Nephron (organoid): ENCODE measurements at regions not wholly inside any gene's neighbourhood (a gene's known extent, or its start where the extent isn't known, plus 50 kb on each side); places are given as distances from the start of the nearest gene placed in this dataset.

Experiments used
- H3K27ac Mint-ChIP-seq, 3 experiments: 2 replicates each; pipeline ENCODE4 v1.8.0; 2020; ENCODE audit warnings: mixed read lengths in 3 of 3, mild to moderate bottlenecking in 2 of 3, moderate library complexity in 1 of 3
- H3K27me3 Mint-ChIP-seq: 2 replicates; pipeline ENCODE4 v1.8.0; 2021; ENCODE audit warnings: low read depth, mild to moderate bottlenecking, moderate library complexity, mixed read lengths
- H3K36me3 Mint-ChIP-seq: 2 replicates; pipeline ENCODE4 v1.8.0; 2020; ENCODE audit warnings: low read depth, mixed read lengths
- H3K4me1 Mint-ChIP-seq: 2 replicates; pipeline ENCODE4 v1.8.0; 2020; ENCODE audit warnings: mixed read lengths
- H3K4me3 Mint-ChIP-seq, 3 experiments: 2 replicates each; pipeline ENCODE4 v1.8.0; 2020; ENCODE audit warnings: mild to moderate bottlenecking in 3 of 3, mixed read lengths in 3 of 3, moderate library complexity in 2 of 3
- H3K9me3 Mint-ChIP-seq: 2 replicates; pipeline ENCODE4 v1.8.0; 2020; ENCODE audit warnings: mixed read lengths
- CTCF ChIP-seq, 3 experiments: fragments of 200-600 bp; sonication (generic); IDR thresholded peaks; one replicate each; pipeline ENCODE4 v1.5.0; 2021; ENCODE audit warnings: antibody characterized with exemption in 3 of 3; ENCODE audit not compliant: unreplicated experiment in 3 of 3

GRCh38 chr6:166839569-166839968 is 116.8 kb downstream of the RNASET2 start:
- H3K4me1 Mint-ChIP-seq = no peaks in the 10 kb centered on the region
- H3K27me3 Mint-ChIP-seq = no peaks in the 10 kb centered on the region
- H3K4me3 Mint-ChIP-seq = no peak overlapping the region
- H3K36me3 Mint-ChIP-seq = no peaks in the 10 kb centered on the region
- TF ChIP-seq CTCF (IDR thresholded peaks at IDR 0.05; ENCODE audit: unreplicated experiment in 3 of 3) = no peak
- no peaks in the 10 kb centered on the region for H3K9me3 Mint-ChIP-seq
- no peak overlapping the region for H3K27ac Mint-ChIP-seq

GRCh38 chr6:166838987-166839386 is 117.4 kb downstream of the RNASET2 start:
- Mint-ChIP-seq H3K4me1 (no peaks in the 10 kb centered on the region), H3K36me3 (no peaks in the 10 kb centered on the region), H3K4me3 (no peak overlapping the region), H3K27ac (no peak overlapping the region), H3K9me3 (no peaks in the 10 kb centered on the region), H3K27me3 (no peaks in the 10 kb centered on the region)
- no peak for TF ChIP-seq CTCF (IDR thresholded peaks at IDR 0.05; ENCODE audit: unreplicated experiment in 3 of 3)

GRCh38 chr6:166836785-166837718 is 119.3 kb downstream of the RNASET2 start:
- TF ChIP-seq CTCF (IDR thresholded peaks at IDR 0.05; ENCODE audit: unreplicated experiment in 3 of 3) = no peak
- Mint-ChIP-seq H3K27ac (no peak overlapping the region), H3K9me3 (no peaks in the 10 kb centered on the region), H3K4me3 (no peak overlapping the region), H3K36me3 (no peaks in the 10 kb centered on the region), H3K4me1 (no peaks in the 10 kb centered on the region), H3K27me3 (no peaks in the 10 kb centered on the region)

- no peaks in the 10 kb centered on the region for H3K9me3 Mint-ChIP-seq
- H3K4me3 Mint-ChIP-seq = no peak overlapping the region
- no peaks in the 10 kb centered on the region for H3K36me3 Mint-ChIP-seq
- TF ChIP-seq CTCF (IDR thresholded peaks at IDR 0.05; ENCODE audit: unreplicated experiment in 3 of 3) = no peak
- H3K27me3 Mint-ChIP-seq = peaks cover 4% of the 10 kb centered on the region
- H3K4me1 Mint-ChIP-seq = no peaks in the 10 kb centered on the region
- no peak overlapping the region for H3K27ac Mint-ChIP-seq
Measured at GRCh38 chr6:166834049-166834448, 122.3 kb downstream of the RNASET2 start.

GRCh38 chr6:166830891-166831363 is 125.4 kb downstream of the RNASET2 start:
- no peak for TF ChIP-seq CTCF (IDR thresholded peaks at IDR 0.05; ENCODE audit: unreplicated experiment in 3 of 3)
- Mint-ChIP-seq H3K9me3 (no peaks in the 10 kb centered on the region), H3K27ac (no peak overlapping the region), H3K27me3 (peaks cover 4% of the 10 kb centered on the region), H3K4me1 (no peaks in the 10 kb centered on the region), H3K4me3 (no peak overlapping the region), H3K36me3 (no peaks in the 10 kb centered on the region)
